Dermis blood vessel endothelial cell (primary cell): ENCODE measurements at regions not wholly inside any gene's neighbourhood (a gene's known extent, or its start where the extent isn't known, plus 50 kb on each side); places are given as distances from the start of the nearest gene placed in this dataset.

Experiments
- DNase-seq: peaks from one replicate; pipeline ENCODE4 v3.0.0; 2010

GRCh38 chr22:27633296-27633871 lies 168.2 kb downstream of the MN1 start:
- DNase-seq = no peak

GRCh38 chr22:27634043-27634740 lies 167.4 kb downstream of the MN1 start:
- DNase-seq = no peak

GRCh38 chr22:27635435-27635834 lies 166.1 kb downstream of the MN1 start:
- DNase-seq = no peak

- DNase-seq = no peak
These were observed 165.7 kb downstream of the MN1 start for GRCh38 chr22:27635852-27636251.

GRCh38 chr22:27636716-27637508 lies 164.6 kb downstream of the MN1 start:
- DNase-seq = no peak

- no peak for DNase-seq
These were observed 164.0 kb downstream of the MN1 start for GRCh38 chr22:27637604-27638003.

- no peak for DNase-seq
These were observed 163.0 kb downstream of the MN1 start for GRCh38 chr22:27638329-27639233.

GRCh38 chr22:27639248-27640086 lies 162.1 kb downstream of the MN1 start:
- no peak for DNase-seq

- DNase-seq = no peak
These were observed 160.3 kb downstream of the MN1 start for GRCh38 chr22:27641049-27641795.

GRCh38 chr22:27642104-27642800 lies 159.3 kb downstream of the MN1 start:
- DNase-seq = no peak

GRCh38 chr22:27643907-27644306 lies 157.6 kb downstream of the MN1 start:
- DNase-seq = no peak

- DNase-seq = no peak
These were observed 157.0 kb downstream of the MN1 start for GRCh38 chr22:27644566-27644965.

GRCh38 chr22:27647540-27647939 lies 154.0 kb downstream of the MN1 start:
- DNase-seq = no peak

- no peak for DNase-seq
These were observed 153.5 kb downstream of the MN1 start for GRCh38 chr22:27648074-27648473.

- no peak for DNase-seq
These were observed 152.7 kb downstream of the MN1 start for GRCh38 chr22:27648853-27649252.

GRCh38 chr22:27650572-27650971 lies 151.0 kb downstream of the MN1 start:
- no peak for DNase-seq

- DNase-seq = no peak
These were observed 150.6 kb downstream of the MN1 start for GRCh38 chr22:27650985-27651384.

GRCh38 chr22:27651486-27651885 lies 150.1 kb downstream of the MN1 start:
- DNase-seq = no peak

- no peak for DNase-seq
These were observed 146.8 kb downstream of the MN1 start for GRCh38 chr22:27654546-27655445.
